ENCODE measurements at regions not wholly inside any gene's neighbourhood (a gene's known extent, or its start where the extent isn't known, plus 50 kb on each side); places are given as distances from the start of the nearest gene placed in this dataset.

DNA sequence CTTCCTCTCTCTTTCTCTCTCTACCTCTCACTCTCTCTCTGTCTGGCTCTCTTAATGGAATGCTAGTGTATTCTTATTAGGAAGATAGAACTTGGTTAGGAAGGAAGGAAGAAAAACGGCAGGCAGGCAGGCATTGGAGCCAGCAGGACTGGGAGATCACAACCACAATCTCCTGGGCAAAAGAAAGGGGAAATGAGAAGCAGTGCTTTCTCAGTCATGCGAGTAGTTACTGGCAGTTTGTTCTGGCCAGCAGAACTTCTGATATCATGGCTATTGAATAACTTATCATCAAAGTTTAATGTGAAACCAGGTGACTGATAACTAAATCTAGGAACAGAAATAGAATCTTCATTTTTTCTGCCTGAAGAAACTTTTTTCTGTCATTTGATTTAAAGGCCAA, 60.9 kb upstream of the PAGE1 start:
- dilution Hi-C loops (cut with MboI; ENCODE audit: extremely low pct_ligation_motif_present, low sequenced_read_pairs), result no loop called here

DNA sequence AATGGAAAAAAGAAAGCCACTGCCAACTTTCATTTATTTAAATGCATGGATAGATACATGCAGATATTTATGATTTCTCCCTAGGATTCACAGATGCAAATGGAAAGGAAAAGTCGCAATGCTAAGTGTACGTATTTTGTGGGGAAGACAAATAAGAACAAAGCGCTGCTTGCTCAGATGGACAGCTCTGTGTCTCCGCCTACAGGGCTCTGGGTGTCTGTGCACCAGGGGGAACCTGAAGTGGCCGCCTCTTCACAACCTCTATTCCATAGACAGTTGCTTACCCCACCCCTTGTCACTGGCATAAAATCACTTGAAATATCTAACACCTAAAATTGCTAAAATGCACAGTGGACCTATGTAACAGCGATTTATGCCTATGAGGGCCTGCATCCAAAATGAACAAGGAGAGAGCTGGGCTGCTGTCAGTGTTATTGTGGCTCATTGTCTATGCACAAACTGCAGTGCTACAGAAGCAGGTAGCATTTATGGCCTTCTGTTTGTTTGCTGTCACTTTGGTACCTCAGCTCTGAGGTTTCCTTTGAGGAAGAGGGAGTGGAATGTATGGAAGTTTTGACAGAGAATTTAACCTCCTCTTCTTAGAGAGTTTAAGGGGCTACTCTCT, 58.6 kb upstream of the PAGE1 start:
- H3K27ac ChIP-seq (ENCODE audit: control insufficient read depth, insufficient read depth, low read length), result no peak overlapping the region
- H3K4me3 ChIP-seq (ENCODE audit: control insufficient read depth in 2 of 3, extremely low read depth in 1 of 3, insufficient read depth in 2 of 3, low read depth in 1 of 3, low read length in 3 of 3), result no peak overlapping the region
- H2AFZ ChIP-seq (ENCODE audit: control insufficient read depth, low read length), result no peak overlapping the region
- FAIRE-seq (no peak), DNase-seq (ENCODE audit: low read depth, low spot score) (no peak)
- H3K9me1 ChIP-seq (ENCODE audit: control insufficient read depth, extremely low read depth, insufficient read depth, low read length), result no peaks in the 10 kb centered on the region
- H4K20me1 ChIP-seq (ENCODE audit: control insufficient read depth, extremely low read depth, insufficient read depth, low read length), result no peaks in the 10 kb centered on the region
- H3K27me3 ChIP-seq (ENCODE audit: control insufficient read depth, extremely low read depth, insufficient read depth, low read length), result no peaks in the 10 kb centered on the region
- TF ChIP-seq, protein P1, sequence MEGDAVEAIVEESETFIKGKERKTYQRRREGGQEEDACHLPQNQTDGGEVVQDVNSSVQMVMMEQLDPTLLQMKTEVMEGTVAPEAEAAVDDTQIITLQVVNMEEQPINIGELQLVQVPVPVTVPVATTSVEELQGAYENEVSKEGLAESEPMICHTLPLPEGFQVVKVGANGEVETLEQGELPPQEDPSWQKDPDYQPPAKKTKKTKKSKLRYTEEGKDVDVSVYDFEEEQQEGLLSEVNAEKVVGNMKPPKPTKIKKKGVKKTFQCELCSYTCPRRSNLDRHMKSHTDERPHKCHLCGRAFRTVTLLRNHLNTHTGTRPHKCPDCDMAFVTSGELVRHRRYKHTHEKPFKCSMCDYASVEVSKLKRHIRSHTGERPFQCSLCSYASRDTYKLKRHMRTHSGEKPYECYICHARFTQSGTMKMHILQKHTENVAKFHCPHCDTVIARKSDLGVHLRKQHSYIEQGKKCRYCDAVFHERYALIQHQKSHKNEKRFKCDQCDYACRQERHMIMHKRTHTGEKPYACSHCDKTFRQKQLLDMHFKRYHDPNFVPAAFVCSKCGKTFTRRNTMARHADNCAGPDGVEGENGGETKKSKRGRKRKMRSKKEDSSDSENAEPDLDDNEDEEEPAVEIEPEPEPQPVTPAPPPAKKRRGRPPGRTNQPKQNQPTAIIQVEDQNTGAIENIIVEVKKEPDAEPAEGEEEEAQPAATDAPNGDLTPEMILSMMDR (optimal IDR thresholded peaks at IDR 0.05 in 1 of 3, IDR thresholded peaks at IDR 0.05 in 1 of 3, conservative IDR thresholded peaks at IDR 0.05 in 1 of 3; ENCODE audit: extremely low read depth in 1 of 3, insufficient read depth in 2 of 3, low read length in 3 of 3), result peak; percentile 74 to 87 (median 80)
- TF ChIP-seq EZH2 (IDR thresholded peaks at IDR 0.05; ENCODE audit: low read length), result no peak
- no peaks in the 10 kb centered on the region for H3K4me1 ChIP-seq (ENCODE audit: control insufficient read depth, extremely low read depth, insufficient read depth, low read length)
- no peak overlapping the region for H3K4me2 ChIP-seq (ENCODE audit: control insufficient read depth, extremely low read depth, insufficient read depth, low read depth, low read length)
- no peaks in the 10 kb centered on the region for H3K79me2 ChIP-seq (ENCODE audit: control insufficient read depth, insufficient read depth, low read length)
- dilution Hi-C loops (cut with MboI; ENCODE audit: extremely low pct_ligation_motif_present, low sequenced_read_pairs), result no loop called here
- no peaks in the 10 kb centered on the region for H3K36me3 ChIP-seq (ENCODE audit: control insufficient read depth in 2 of 2, extremely low read depth in 1 of 2, insufficient read depth in 2 of 2, low read length in 2 of 2)
- no peak overlapping the region for H3K9ac ChIP-seq (ENCODE audit: control insufficient read depth, extremely low read depth, insufficient read depth, low read length)
- no peaks in the 10 kb centered on the region for H3K9me3 ChIP-seq (ENCODE audit: control insufficient read depth, low read depth, low read length)

More for the DNA sequence above, 60.9 kb upstream of the PAGE1 start:
- FAIRE-seq, result no peak
- Histone ChIP-seq H3K4me1 (ENCODE audit: control insufficient read depth, extremely low read depth, insufficient read depth, low read length) (no peaks in the 10 kb centered on the region), H3K9me3 (ENCODE audit: control insufficient read depth, low read depth, low read length) (no peaks in the 10 kb centered on the region), H3K79me2 (ENCODE audit: control insufficient read depth, insufficient read depth, low read length) (no peaks in the 10 kb centered on the region), H3K27ac (ENCODE audit: control insufficient read depth, insufficient read depth, low read length) (no peak overlapping the region), H3K4me3 (ENCODE audit: control insufficient read depth in 2 of 3, extremely low read depth in 1 of 3, insufficient read depth in 2 of 3, low read depth in 1 of 3, low read length in 3 of 3) (no peak overlapping the region), H3K27me3 (ENCODE audit: control insufficient read depth, extremely low read depth, insufficient read depth, low read length) (no peaks in the 10 kb centered on the region), H3K36me3 (ENCODE audit: control insufficient read depth in 2 of 2, extremely low read depth in 1 of 2, insufficient read depth in 2 of 2, low read length in 2 of 2) (no peaks in the 10 kb centered on the region), H3K9me1 (ENCODE audit: control insufficient read depth, extremely low read depth, insufficient read depth, low read length) (no peaks in the 10 kb centered on the region), H4K20me1 (ENCODE audit: control insufficient read depth, extremely low read depth, insufficient read depth, low read length) (no peaks in the 10 kb centered on the region), H3K4me2 (ENCODE audit: control insufficient read depth, extremely low read depth, insufficient read depth, low read depth, low read length) (no peak overlapping the region), H3K9ac (ENCODE audit: control insufficient read depth, extremely low read depth, insufficient read depth, low read length) (no peak overlapping the region), H2AFZ (ENCODE audit: control insufficient read depth, low read length) (no peak overlapping the region)
- DNase-seq (ENCODE audit: low read depth, low spot score), result no peak
- TF ChIP-seq, protein P1 (optimal IDR thresholded peaks at IDR 0.05 in 1 of 3, IDR thresholded peaks at IDR 0.05 in 1 of 3, conservative IDR thresholded peaks at IDR 0.05 in 1 of 3; ENCODE audit: extremely low read depth in 1 of 3, insufficient read depth in 2 of 3, low read length in 3 of 3), result no peak
- no peak for TF ChIP-seq EZH2 (IDR thresholded peaks at IDR 0.05; ENCODE audit: low read length)

Measured in keratinocyte (primary cell).